HuH-7 (cell line): ENCODE measurements at regions not wholly inside any gene's neighbourhood (a gene's known extent, or its start where the extent isn't known, plus 50 kb on each side); places are given as distances from the start of the nearest gene placed in this dataset.
"Not testable (repeated sequence)": the region's sequence is repeated elsewhere in the genome, so short reads cannot be mapped to it uniquely, and the experiment has no call there.

Experiments used
- DNase-seq: peaks from one replicate; pipeline ENCODE4 v3.0.0; 2011; ENCODE audit warnings: low spot score

- DNase-seq, result no peak
Observed at GRCh38 chr2:181790716-181791649, 100.5 kb upstream of the ITPRID2 start.

DNA sequence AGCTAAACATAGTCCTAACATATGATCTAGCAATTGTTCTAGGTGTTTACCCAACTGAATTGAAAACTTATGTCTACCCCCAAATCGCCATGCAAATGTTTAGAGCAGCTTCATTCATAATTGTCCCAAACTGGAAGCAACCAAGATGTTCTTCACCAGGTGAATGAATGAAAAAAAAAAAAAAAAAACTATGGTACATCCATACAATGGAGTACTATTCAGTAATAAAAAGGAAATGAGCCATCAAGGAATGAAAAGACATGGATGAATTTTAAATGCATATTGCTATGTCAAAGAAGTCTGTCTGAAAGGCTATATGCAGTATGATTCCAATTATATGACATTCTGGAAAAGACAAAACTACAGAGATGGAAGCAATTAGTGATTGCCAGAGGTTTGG, 98.6 kb upstream of the ITPRID2 start:
- DNase-seq, result no peak

DNA sequence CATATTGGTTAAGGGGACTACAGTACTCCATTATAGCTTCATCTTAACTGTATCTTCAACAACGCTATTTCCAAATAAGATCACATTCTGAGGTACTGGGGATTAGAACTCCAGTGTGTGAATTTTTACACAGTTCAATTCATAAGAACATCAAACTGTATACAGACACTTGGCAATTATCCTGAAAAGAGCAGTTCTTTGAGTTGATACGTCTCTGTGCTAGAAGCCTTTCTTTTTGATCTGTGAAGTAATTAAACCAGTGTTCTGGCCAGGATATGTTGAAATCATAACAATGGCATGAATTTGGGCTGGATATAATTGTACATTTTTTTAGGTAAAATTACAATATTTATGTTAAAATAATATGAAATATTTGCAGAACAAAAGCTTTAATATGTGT, 93.5 kb upstream of the ITPRID2 start:
- no peak for DNase-seq

GRCh38 chr2:181802300-181802699, 89.2 kb upstream of the ITPRID2 start:
- not testable (repeated sequence) for DNase-seq

DNA sequence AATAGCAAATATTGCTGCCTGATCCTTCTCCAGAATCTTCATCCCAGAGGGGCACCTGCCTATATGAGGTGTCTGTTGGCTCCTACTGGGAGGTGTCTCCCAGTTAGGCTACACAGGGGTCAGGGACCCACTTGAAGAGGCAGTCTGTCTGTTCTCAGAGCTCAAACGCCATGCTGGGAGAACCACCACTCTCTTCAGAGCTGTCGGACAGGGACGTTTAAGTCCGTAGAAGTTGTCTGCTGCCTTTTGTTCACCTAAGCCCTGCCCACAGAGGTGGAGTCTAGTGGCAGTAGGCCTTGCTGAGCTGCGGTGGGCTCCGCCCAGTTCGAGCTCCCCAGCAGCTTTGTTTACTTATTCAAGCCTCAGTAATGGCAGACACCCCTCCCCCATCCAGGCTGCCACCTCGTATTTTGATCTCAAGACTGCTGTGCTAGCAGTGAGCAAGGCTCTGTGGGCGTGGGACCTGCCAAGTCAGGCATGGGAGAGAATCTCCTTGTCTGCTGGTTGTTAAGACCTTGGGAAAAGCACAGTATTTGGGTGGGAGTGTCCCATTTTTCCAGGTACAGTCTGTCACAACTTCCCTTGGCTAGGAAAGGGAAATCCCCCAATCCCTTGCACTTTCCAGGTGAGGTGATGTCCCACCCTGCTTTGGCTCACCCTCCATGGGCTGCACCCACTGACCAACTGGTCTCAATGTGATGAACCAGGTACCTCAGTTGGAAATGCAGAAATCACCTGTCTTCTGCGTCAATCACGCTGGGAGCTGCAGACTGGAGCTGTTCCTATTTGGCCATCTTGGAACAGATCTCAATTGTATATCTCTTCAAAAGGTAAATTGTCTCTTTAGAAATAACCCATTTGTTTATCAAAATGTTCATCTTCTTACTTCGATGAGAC, 87.4 kb upstream of the ITPRID2 start:
- DNase-seq, result not testable (repeated sequence)

GRCh38 chr2:181805228-181806038, 86.1 kb upstream of the ITPRID2 start:
- DNase-seq, result no peak

GRCh38 chr2:181806039-181806392, 85.5 kb upstream of the ITPRID2 start:
- no peak for DNase-seq

DNA sequence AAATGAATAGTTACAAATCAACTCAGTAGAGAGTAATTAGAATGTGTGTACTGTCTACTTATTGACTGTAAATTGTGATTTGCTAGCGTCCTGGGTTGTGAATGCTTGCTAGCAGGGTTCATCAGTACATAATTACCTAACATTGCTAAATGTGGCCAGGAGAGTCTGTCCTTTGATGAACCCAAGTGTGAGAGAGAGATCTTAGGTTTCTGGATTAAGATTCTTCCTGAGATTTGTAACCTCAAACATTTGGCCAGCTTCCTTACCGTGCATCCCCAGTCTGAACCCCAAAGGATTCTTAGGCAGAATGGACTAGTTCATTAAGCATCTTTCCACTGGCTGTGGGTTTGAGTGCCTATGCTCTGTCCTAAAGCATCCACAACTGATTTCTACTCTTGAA, 84.0 kb upstream of the ITPRID2 start:
- no peak for DNase-seq

GRCh38 chr2:181810823-181811695, 80.5 kb upstream of the ITPRID2 start:
- no peak for DNase-seq

DNA sequence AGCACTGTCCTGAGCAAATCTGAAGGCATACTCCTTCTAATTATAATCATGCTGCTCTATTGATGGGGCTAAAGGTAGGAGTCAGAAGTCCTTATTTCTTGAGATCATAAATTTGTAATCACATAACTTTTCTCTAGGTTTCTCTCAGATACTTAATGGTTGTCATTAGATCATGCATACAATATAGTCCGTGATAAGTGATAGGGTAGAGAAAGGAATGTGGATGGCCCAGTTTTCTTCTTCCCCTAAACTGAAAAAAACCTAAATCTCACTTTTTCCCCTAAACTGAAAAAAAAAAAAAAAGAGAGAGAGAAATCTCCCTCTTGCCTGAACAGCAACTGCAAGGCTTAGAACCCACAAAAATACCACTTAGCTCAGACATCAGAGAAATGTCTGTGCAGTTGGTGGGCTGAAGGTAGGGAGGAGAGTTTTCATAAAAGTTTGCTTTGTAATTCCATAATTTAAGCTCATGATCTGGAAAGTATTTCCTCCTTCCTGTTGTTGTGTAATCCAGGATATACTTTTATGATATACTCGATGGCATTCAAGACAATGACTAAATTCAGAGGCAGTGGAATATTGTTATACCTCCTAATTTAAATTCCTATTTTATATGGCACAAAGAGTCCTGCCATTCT, 79.3 kb upstream of the ITPRID2 start:
- DNase-seq, result no peak

- no peak for DNase-seq
Observed at GRCh38 chr2:181814057-181814491, 77.5 kb upstream of the ITPRID2 start.

DNA sequence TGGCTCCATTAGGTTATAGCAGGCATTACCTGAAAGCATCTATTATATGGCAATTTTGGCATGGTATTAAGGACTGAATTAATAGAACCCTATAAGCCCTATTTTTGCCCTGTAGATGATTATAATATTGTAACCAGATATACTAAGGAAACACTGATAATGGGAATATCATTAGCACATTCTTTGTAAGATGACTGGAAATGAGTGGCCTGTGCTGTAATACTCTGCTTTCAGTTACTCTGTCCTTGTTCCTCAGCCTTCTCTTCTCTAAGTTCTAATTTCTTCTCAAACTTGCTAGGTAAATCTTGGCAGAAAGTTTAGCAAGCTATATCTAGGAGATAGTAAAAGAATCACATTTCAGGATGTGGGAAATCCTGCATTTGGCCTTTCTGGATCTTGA, 74.0 kb upstream of the ITPRID2 start:
- no peak for DNase-seq

- DNase-seq, result no peak
Observed at GRCh38 chr2:181818058-181818680, 73.4 kb upstream of the ITPRID2 start.

DNA sequence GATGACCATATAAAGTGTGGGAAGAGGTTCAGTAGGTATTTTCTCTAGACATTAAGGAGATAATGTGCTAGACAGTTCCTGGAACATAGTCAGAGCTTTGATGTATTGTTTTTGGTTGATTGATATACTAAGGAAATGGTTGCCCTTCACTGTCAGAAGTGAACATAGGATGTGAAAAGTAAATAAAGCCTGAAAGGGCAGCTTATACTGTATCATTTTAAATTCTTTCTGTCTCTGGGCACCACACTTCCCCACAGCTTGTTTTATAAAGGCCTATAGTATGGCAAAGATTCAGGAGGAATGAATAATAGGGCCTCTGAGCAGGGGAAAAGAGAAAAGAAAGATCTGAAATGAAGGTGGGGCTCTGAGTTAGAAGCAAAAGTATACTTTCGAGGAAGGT, 72.7 kb upstream of the ITPRID2 start:
- no peak for DNase-seq

DNA sequence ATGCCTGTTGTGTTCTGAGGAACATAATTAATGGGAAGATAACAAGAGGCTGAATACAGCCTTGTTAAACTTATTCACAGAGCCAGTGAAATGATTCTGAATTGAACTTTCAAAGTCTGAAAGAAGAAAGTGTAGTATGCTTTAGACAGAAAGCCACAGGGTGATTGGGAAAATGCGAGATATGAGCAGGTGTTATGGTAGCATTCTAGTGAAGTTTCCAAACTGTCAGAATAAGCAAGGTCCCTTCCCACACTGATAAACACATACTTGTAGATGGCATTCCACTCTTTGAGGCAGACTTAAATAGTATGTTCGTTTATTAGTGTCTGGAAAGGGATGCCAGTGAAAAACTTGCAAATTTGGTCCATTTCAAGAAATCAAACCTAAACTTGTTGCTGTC, 70.5 kb upstream of the ITPRID2 start:
- no peak for DNase-seq

DNA sequence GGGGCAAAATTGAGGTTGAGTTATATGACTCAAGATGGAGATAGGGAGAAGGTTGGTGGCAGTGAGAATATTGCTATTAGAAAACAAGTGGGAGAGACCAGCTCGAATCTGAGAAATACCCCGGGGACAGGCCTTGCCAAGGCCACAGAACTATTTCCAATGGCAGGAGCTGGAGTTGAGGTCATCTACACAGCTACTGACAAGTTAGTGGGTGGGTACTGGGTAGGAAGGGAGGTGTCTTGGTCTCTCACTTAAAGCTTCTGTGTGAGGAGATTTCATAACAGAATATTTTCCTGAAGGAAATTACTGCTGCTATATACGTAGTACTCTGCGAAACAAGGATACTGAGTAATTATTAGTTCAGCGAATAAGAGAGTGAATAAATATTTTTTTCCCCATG, 69.4 kb upstream of the ITPRID2 start:
- DNase-seq, result no peak

DNA sequence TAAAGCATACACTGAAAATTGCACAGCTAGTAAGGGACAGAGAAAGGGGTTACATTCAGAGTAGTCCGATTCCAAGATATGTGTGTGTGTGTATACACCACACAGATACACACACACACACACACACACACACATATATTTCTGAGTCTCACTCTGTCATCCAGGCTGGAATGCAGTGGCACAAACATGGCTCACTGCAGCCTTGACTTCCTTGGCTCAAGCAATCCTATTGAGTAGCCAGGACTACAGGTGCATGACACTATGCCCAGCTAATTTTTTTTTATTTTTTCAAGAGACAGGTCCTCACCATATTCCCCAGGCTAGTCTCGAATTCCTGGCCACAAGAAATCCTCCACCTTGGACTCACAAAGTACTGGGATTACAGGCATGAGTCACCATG, 68.1 kb upstream of the ITPRID2 start:
- DNase-seq, result no peak

GRCh38 chr2:181828122-181828705, 63.3 kb upstream of the ITPRID2 start:
- DNase-seq, result no peak

DNA sequence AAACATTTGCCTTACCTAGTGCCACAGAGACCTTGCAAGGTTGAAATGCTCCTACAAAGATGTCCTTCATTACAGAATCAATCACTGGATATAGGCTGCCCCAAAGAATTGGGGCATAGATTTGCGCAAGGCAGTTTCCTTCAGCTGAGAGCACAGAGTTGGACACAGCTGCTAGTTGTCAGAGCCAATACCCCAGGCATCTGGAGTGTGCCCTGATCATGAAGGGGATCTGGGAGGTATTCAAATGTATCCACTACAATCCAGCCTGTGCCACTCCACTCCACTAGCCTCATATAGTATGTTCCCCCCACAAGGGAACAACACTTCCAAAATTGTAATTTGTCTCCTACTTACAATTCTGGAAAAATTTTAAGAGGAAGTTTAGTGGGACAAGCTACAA, 62.3 kb upstream of the ITPRID2 start:
- DNase-seq, result no peak

DNA sequence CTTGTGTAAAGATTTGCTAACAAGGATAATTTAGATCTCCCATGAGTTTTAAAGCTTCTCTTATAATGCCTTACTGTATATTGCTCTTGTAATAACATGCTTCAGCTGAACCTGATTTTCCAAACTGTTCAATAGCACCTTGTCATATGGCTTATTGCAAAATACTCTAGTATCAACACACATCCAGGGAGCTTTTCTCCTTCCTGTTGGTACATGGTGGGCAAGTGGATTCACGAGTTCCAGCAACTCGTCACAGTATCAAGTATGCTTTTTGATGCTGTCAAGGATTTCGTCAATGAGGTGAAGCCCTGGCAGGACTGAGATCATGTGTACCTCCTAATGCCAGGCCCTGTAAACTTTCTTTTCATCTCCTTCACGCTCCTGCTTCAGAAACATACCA, 59.5 kb upstream of the ITPRID2 start:
- DNase-seq, result no peak
